ENCODE measurements at regions not wholly inside any gene's neighbourhood (a gene's known extent, or its start where the extent isn't known, plus 50 kb on each side); places are given as distances from the start of the nearest gene placed in this dataset.

DNA sequence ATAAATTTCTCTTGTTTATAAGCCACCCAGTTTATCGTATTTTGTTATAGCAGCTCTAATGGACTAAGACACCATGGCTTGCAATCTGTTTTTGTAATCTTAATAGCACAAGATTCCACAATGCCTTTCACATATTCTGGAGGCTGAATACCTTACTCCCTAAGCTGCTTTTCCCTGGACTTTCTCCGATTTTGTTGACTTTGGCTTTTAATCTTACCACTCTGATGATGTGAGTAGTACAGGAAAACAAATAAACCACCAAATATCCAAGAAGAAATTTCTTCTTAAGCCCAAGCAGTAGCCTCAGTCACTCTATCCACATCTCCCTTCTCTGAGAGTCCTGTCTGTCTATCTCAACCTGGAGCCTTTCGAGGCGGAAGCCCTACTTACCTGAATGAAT lies 838.6 kb downstream of the LTN1 start:
- DNase-seq (ENCODE audit: low read depth): peak; percentile 8
- no peak overlapping the region for H3K4me3 ChIP-seq (ENCODE audit: low read depth, low read length)
- no peak for TF ChIP-seq CTCF (conservative IDR thresholded peaks at IDR 0.05; ENCODE audit: low read depth, low read length)

DNA sequence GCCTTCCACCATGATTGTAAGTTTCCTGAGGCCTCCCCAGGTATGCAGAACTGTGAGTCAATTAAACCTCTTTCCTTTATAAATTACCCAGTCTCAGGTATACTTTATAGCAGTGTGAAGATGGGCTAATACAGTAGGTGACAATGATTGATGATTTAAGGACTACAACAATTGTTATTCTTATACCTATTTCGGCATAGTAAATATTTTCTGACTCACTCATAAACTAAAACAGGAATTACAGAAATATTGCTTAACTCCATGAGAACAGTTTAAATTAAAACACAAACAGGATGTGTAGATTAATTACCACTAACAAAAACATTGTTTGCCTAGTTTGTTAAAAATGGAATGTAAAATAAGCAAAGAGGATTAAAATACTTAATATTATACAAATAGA lies 839.9 kb downstream of the LTN1 start:
- no peak overlapping the region for H3K4me3 ChIP-seq (ENCODE audit: low read depth, low read length)
- no peak for TF ChIP-seq CTCF (conservative IDR thresholded peaks at IDR 0.05; ENCODE audit: low read depth, low read length)
- no peak for DNase-seq (ENCODE audit: low read depth)

GRCh38 chr21:28151758-28152157 lies 840.9 kb downstream of the LTN1 start:
- no peak overlapping the region for H3K4me3 ChIP-seq (ENCODE audit: low read depth, low read length)
- no peak for DNase-seq (ENCODE audit: low read depth)
- no peak for TF ChIP-seq CTCF (conservative IDR thresholded peaks at IDR 0.05; ENCODE audit: low read depth, low read length)

DNA sequence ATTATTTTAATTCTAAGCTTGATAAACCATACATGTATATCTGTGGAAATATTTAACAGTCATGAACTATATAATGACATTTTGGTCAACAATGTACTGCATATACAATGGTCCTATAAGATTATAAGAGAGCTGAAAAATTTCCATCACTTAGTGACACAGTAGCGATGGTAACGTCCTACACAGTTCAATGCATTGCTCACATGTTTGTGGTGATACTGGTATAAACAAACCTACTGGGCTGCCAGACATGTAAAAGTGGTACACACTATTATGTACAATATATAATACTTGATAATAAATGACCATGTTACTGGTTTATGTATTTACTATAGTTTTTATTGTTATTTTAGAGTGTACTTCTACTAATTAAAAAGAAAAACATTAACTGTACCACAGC lies 841.9 kb downstream of the LTN1 start:
- TF ChIP-seq CTCF (conservative IDR thresholded peaks at IDR 0.05; ENCODE audit: low read depth, low read length): no peak

DNA sequence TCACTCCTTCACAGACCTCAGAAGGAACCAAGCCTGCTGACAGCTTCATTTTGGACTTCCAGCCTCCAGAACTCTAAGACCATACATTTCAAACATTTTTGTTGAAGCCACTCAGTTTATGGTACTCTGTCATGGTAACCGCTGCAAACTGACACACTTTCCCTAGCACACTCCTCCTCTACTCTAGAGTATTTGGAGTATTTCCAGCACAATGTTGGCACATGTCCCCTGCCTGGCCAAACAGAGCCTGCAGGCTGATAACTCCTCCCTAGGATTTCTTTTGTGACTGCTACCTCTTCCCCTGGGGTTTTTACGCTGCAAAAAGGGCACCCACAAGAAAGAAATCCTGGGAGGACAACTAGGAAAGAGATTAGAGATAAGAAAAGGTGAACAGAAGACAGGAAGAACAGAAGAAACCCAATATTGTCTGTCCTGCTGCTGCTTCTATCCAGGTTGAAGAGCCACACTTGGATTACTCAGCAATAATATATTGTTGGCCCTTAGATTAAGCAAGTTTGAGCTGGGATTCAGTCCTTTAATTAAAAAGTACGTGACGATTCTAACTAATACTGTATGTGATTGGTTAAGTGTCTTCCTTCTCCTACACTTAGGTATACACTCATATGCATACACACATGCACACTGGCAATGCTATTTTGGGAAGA lies 844.1 kb downstream of the LTN1 start:
- no peak for TF ChIP-seq CTCF (conservative IDR thresholded peaks at IDR 0.05; ENCODE audit: low read depth, low read length)
- no peak overlapping the region for H3K4me3 ChIP-seq (ENCODE audit: low read depth, low read length)
- peak; percentile 45 for DNase-seq (ENCODE audit: low read depth)

More for the DNA sequence above, 841.9 kb downstream of the LTN1 start:
- peak; percentile 36 for DNase-seq (ENCODE audit: low read depth)
- no peak overlapping the region for H3K4me3 ChIP-seq (ENCODE audit: low read depth, low read length)

- no peak for TF ChIP-seq CTCF (conservative IDR thresholded peaks at IDR 0.05; ENCODE audit: low read depth, low read length)
- DNase-seq (ENCODE audit: low read depth): no peak
- H3K4me3 ChIP-seq (ENCODE audit: low read depth, low read length): no peak overlapping the region
These were observed 848.0 kb downstream of the LTN1 start for GRCh38 chr21:28144653-28145052.

GRCh38 chr21:28144089-28144488 lies 848.6 kb downstream of the LTN1 start:
- TF ChIP-seq CTCF (conservative IDR thresholded peaks at IDR 0.05; ENCODE audit: low read depth, low read length): no peak
- no peak for DNase-seq (ENCODE audit: low read depth)
- no peak overlapping the region for H3K4me3 ChIP-seq (ENCODE audit: low read depth, low read length)

Measured in choroid plexus epithelial cell (primary cell).